ENCODE measurements at regions not wholly inside any gene's neighbourhood (a gene's known extent, or its start where the extent isn't known, plus 50 kb on each side); places are given as distances from the start of the nearest gene placed in this dataset.

GRCh38 chr1:209162651-209163050 lies 420.9 kb upstream of the CAMK1G start:
- TF ChIP-seq CTCF (conservative IDR thresholded peaks at IDR 0.05) (no peak), EZH2 (IDR thresholded peaks at IDR 0.05; ENCODE audit: low read depth) (no peak)

Measured in PC-9 (cell line).